GM18511 (cell line): ENCODE measurements at regions not wholly inside any gene's neighbourhood (a gene's known extent, or its start where the extent isn't known, plus 50 kb on each side); places are given as distances from the start of the nearest gene placed in this dataset.

Source experiments
- ATAC-seq: cut with Tn5 transposase; IDR thresholded peaks from one replicate; pipeline ENCODE4 v1.9.1; 2021; ENCODE audit warnings: mild to moderate bottlenecking, moderate library complexity; ENCODE audit not compliant: unreplicated experiment

DNA sequence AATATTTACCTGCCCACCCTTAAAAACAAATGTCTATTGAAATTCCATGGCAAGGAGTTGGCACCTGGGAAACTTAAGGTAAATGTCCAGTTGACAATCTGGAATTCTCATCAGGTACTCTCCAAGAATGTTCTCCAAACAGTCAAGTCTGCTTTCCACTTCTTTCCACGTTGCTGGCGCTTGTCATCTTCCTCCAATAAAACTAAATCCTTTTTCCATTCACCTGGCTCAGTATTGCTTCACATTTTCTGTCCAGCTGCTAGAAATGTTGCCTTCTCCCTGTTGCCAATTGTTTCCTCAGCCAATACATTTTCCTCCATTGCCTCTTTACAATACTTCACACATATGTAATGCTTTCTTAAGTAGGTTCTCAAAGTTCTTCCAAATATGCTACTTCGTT is 1288.1 kb upstream of the MAP3K7 start:
- no peak for ATAC-seq

DNA sequence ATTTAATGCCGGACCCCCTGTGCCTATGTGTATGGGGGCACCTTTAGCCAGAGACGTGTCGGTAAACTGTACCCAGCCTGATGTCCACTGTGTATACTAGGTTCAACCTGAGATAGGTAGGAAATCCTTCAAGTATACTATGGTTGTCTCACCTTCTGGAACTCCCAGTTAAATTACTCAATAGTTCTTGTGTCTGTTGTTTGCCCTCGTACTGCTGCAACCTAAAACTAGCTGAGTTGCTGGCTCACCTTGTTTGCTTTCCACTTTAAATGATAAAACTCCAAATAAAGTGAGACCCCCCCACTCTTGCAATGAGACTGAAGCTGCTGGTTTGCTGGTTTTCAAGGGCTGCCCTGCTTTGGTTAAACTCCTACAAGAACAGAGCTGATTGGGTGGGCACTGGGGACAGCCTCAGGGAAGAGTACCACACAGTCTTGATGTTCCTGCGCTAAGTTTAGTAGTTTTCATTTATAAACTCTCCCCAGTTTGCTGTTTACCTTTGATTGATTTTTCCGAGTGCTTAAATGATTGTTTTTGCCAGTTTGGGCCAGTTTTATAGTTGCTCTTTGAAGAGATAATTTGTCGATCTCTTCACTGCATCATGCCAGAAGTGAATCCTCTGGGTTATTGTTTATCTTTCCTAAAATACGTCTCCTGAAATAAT is 1281.8 kb upstream of the MAP3K7 start:
- ATAC-seq = no peak

DNA sequence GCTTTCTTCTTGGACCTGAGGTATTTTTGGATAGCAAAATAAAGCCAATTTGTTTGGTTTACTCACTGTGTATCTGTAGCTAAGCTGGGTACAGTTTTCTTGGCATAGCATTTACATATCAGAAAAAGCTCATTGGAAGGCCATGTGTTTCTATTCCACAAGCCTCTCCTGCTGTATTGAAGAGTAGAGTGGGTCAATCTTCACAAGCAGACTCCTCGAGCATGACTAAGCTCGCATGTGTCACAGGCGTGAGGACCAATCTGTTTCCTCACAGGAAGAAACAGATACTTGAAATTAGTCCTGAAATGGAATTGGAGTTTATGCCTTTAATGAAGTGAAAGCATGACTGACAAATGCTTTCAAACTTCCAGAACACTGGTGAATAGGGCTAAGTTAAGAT is 1279.0 kb upstream of the MAP3K7 start:
- no peak for ATAC-seq

- ATAC-seq = no peak
Observed at GRCh38 chr6:91864911-91865310, 1278.0 kb upstream of the MAP3K7 start.

DNA sequence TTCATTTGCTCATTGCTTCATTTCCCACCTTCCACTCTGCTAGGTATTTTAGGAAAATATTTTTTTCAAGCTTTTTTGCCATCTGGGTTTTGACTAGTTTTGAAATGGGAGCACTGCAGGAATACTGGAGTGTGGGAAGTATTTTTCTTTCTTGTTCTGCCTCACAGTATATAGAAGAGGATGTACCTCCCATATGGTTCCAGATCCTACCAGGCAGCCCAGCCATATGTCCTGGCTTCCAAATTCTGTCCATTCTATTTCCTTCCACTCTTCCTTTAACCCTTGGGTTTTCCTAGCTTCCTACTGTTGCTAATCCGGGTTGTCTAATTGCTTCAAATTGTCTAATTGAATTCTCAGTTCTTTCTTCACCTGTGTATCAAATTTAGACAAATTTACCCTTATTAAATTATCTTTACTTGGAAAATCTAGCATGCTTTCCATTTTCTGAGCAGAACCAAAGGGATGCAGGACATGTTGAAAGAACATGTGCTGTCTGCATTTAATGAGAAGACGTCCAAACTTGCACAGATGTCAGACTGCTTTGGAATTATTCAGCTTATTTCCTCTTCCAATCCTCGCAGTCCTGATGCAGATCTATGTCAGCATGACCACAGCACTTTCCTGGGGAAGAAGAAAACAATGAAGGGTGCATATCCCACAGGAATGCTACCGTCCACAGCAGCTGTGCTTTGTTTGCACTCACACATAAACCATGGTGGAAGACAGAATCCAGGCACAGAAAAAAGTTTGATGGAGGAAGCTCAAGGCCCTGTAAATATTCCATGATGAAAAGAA is 1273.9 kb upstream of the MAP3K7 start:
- ATAC-seq = no peak

DNA sequence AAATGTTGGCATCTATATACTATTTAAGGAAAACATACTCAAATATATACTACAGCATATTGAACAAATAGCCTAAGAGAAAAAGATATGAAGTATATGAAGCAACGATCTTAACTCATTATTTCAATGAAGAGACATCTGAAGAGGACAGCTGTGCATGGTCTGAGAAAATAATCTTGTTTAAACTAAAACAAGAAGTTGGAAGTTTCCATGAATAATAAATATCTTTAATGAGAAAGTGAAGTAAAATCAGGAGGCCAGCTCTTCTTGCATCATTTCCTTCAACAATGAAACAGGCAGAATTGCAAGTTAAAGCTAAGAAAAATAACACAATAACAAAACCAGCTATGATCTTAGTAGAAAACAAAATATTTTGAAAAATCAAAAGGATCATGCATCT is 1265.4 kb upstream of the MAP3K7 start:
- ATAC-seq = no peak

GRCh38 chr6:91834813-91835212 is 1247.9 kb upstream of the MAP3K7 start:
- ATAC-seq = no peak

DNA sequence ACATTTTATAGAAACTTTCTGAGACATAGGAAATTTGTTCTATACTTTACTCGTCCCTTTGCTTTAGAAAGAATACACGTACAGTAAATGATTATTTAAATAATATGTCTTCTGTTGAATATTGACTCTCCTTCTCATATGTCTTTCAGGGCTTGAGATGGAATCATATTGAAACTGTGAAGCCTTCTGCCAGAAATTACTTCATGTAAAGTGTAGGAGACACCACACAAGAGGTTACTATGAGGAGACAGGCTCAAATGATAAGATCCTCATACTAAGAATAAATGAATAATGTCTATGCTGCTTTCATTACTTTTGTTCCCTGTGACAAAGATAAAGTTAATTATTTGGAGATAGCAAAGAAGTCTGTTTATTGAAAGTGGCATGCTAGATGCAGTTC is 1240.3 kb upstream of the MAP3K7 start:
- ATAC-seq = no peak

DNA sequence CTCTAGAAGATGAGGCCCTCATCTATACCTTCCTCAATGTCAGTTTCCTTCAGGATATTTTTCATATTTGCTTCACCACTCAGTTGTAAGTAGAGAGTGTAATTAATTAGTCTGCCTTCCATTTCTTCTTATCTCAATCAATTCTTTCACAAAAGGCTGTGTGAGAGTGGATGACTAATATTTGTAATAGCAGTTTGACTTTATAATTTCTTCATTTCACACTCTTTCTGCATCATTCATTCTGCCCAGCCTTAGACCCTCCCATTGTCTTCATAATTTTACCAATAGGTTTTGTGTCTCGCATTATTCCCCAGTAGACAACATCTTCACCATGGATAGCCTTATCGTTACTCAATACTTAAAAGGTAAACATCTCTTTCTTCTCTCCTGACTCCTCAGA is 1239.3 kb upstream of the MAP3K7 start:
- ATAC-seq = no peak

DNA sequence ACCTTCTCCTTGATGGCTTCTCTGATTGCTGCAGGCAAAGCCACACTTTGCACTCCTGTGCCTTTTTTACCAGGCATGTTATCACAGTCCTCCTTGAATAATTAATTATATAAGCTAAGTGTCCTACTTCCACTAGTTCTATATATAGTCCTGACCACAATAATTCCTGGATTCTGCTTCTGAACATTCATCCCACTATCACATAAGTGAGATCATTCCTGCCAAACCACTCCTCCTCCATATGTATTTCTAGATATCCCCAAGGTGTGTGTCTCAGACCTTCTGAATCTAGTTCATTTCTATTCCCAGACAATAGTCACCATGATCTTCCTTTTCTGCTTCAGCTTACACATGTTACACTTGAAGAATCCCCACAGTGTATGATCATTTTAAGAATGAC is 1237.5 kb upstream of the MAP3K7 start:
- no peak for ATAC-seq

- no peak for ATAC-seq
Observed at GRCh38 chr6:91822581-91822980, 1235.7 kb upstream of the MAP3K7 start.

DNA sequence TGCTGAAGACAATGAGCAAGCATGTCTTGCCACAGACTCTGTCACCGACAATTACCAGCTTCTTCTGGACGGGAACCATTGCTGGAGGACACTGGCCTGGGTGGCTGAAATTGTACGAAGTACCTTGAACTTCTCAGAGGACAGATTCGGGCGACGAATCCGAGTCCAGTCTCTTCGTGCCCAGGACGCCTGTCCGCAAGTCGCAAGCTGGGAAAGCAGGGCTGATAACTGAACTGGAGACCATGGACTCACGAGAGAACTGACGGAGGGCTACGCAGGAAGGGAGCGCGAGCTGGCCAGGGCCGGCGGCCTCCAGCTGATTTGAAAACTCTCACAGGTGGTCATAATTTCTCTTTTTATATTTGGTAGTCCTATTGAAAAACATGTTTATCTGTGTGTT is 1229.5 kb upstream of the MAP3K7 start:
- ATAC-seq = no peak

DNA sequence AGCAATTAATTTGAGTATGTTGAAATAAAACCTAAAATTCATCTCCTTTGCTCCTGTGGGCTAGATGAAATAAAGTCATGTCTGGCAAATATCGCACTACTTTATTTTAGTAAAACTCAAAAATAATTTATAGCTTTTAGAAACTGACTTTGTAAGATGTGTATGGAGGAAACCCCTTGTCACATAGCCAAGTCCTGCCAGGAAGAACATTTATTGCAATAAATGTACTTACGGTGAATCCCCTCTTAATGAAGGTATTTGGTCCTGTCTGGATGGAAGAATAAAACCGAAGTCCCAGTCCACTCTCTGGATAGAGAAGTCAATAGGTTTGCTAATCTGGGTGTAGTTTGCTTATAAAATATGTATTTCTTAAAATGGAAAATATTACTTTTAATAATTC is 1226.8 kb upstream of the MAP3K7 start:
- no peak for ATAC-seq

DNA sequence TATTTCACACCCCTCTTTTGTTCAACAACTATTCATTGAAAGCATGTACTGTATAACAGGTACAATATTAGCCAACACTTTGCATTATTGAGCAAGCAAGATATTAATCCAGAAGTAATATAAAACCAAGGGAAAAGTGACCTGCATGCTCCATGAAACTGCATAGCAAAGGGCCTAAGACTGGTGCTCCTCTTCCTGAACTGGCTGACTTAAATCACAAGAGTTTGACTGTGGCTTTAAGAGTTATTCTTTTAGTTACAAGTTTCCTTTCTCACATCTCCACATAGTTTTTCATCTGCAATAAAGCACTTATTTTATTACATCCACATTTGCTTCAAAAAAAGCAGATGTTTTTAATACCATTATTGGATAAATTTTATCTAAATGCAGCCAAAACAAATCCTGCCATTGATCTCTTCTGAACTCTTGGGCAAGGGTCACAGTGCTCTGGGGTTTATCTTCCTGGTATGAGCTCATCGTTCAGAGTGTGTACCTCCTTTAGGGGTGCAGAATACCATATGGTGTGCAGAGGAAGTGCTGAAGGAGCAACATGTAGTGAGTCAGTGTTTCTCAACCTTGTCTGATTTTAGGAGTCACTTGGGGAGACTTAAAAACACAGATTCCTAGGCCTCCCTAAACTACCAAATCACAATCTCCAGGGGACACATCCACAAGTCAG is 1225.9 kb upstream of the MAP3K7 start:
- no peak for ATAC-seq

DNA sequence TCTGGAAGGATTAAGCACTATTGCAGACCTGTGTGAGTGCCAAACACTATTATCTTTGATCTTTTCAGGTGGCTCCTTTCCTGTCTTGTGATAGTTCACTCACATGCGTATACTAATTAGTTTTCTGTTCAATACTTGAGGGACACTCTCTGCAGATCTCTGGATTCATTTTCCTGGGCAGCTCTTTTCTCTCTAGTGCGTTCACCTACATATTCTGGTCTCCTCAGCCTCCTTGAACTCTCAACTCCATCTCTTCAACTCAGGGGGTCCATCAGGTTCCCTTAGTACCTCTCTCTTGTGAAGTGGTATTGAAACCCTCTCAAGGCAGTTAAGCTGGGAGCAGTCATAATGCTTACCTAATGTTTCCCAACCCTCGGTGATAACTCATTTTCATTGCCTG is 1218.1 kb upstream of the MAP3K7 start:
- no peak for ATAC-seq

GRCh38 chr6:91802431-91802830 is 1215.6 kb upstream of the MAP3K7 start:
- no peak for ATAC-seq

DNA sequence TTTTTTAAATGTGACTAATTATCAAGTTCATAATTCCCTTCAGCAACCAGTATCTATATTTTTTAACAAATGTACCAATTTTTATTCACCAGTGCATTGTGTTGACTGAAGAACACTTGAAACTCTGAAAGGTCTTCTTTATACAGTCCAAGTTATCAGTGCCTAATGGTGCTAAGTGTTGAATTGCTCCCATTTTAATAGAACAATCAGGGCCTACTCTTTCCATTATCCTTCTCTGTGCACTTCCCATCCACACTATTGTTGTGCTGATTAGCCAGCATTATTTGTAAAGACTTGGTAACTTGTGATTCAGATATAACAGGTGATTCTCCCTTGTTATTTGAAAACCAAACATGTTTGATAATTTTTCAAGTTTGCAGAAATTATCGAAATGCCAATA is 1209.7 kb upstream of the MAP3K7 start:
- no peak for ATAC-seq

DNA sequence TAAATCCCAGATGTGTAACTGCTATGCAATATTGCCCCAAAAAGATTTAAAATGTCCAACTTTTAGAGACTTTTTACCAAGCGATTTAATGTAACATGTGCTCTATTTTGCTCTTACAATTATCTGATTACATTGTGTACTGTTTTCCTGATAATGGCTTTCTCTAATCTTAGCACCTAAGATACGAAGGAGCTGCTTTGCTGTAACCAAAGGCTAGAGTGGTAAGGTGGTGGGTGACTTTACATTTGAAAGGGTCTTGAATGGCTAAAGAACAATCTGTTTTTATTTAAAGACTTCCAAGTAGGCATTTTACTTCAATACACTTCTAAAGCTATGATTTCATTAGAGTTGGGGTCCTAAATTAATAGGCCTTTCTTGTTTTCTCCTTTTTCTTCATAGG is 1201.6 kb upstream of the MAP3K7 start:
- no peak for ATAC-seq

DNA sequence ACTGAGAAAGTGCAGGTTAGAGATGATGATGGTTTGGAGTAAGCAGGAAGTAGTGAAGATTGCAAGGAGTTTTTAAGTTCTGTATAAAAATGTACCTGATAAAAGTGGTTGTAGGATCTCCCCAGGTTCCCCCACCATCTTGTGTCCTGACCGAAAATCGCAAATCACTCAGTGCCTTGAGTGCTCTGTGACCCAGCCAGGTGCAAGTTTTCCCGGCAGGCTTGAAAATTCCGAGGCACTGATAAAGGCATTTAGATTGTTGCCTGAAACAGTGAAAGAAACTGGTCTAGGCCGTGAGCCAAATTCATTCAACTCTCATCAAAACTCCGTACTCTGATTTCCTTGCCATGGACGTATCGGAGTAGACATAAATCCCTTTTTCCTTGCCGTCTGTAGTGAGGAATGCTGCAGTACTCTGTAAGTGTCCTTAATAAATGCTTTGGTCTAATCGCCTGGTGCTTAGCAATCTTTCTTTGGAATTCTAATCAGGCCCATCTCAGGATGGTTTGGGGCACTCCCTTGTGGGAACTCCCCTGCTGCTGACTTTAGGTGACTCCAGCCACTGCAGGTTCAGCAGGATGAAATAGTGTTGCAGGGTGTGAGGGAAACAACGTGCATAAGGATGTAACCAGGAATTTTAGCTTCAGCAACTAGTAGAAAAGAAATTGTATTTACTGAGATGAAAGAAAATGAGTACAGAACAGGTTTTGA is 1199.8 kb upstream of the MAP3K7 start:
- ATAC-seq = no peak

DNA sequence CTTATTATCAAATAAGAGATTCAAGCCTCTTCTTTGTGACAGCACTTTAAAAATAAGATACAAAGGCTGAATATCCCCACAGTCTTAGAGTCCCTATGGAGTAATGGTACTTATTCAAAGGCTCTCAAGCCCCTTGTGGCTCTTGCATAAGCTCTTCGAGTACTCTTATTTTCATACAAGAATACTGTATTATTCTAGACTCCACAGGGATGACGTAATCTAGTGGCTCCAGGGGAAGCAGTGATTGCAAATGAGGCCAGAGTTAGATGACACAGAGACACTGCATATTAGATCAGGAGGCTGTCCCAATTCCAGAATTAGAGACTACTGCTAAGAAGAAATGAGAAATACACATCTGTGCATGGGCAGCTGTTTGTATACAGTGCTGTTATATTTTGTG is 1195.9 kb upstream of the MAP3K7 start:
- no peak for ATAC-seq

DNA sequence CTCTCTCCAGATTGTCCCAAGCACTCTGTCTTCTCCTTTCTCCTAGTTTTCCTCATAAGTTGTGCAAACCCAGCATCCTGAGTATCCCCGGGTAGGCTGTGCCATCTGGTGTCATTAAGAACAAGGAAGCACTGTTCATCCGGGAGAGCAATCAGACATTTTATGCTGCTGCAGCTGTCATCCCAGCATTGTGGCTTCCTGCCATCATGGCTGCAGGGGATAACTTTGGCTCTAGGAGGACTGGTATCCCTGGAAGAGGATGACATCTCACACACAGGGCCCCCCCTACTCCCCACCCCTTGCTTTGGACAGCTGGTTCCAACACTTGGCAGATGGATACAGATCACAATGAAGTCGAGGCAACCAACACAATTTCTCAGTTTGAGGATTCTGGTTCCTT is 1195.1 kb upstream of the MAP3K7 start:
- ATAC-seq = no peak

DNA sequence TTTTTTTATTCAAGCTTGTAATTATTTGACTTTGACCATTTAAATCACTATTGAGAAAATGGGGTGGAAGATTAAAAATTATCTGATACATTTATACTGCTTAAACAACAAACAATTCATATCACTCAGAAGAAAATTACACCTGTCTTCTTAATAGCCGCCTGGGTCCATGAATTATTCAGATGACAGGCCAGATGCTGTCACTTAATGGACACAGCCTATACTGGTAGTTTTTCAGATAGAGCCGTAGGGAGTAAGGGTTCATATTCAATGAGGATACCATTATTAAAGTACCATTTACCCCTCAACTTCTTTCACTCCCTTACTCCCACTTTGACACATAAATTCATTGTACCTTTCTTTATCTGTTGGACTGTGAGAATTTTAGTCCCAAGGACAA is 1193.4 kb upstream of the MAP3K7 start:
- ATAC-seq = no peak
